Mesothelial cell of epicardium (in vitro differentiated cells): ENCODE measurements at regions not wholly inside any gene's neighbourhood (a gene's known extent, or its start where the extent isn't known, plus 50 kb on each side); places are given as distances from the start of the nearest gene placed in this dataset.
A peak's percentile ranks its signal among the peaks of the same experiment; 100 is the strongest.
"Not testable (repeated sequence)": the region's sequence is repeated elsewhere in the genome, so short reads cannot be mapped to it uniquely, and the experiment has no call there.

Experiments
- DNase-seq, 2 experiments: peaks; one replicate each; pipeline ENCODE4 v3.0.0; 2021; ENCODE audit warnings: low spot score in 2 of 2; ENCODE audit not compliant: unreplicated experiment in 2 of 2
- H3K27ac Mint-ChIP-seq: 2 replicates; pipeline ENCODE4 v1.8.0; 2021; ENCODE audit warnings: mixed read lengths
- H3K27me3 Mint-ChIP-seq: 2 replicates; pipeline ENCODE4 v1.8.0; 2021; ENCODE audit warnings: low read depth, mixed read lengths
- H3K36me3 Mint-ChIP-seq: 2 replicates; pipeline ENCODE4 v1.8.0; 2021; ENCODE audit warnings: mixed read lengths
- H3K4me1 Mint-ChIP-seq: 2 replicates; pipeline ENCODE4 v1.8.0; 2021; ENCODE audit warnings: mixed read lengths
- H3K4me3 Mint-ChIP-seq: 2 replicates; pipeline ENCODE4 v1.8.0; 2021; ENCODE audit warnings: mild to moderate bottlenecking, moderate library complexity, mixed read lengths
- H3K9me3 Mint-ChIP-seq: 2 replicates; pipeline ENCODE4 v1.8.0; 2021; ENCODE audit warnings: mixed read lengths
- TF ChIP-seq, protein P1 (sequence below): fragments of 200-600 bp; sonication (generic); IDR thresholded peaks from one replicate; pipeline ENCODE4 v1.5.0; 2021; ENCODE audit warnings: antibody characterized with exemption; ENCODE audit not compliant: unreplicated experiment

DNA sequence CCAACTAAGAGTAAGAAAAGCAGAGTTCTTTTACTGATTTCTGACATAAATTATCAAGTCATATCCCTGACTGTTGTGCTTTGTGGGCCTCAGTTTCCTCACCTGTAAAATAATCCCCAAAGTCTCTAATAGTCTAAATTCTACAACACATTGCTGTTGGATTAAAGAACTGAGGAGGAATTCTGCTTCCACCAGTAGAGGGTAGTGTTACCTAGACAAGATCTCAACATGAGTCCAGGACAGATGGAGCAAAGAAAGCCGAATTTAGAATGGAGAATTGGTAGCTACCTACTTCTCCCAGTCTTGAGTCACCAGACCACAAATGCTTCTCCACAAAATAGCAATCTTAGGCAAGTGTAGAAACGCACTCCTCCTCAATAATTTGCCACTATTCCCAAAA, 462.5 kb upstream of the FSHR start:
- TF ChIP-seq, protein P1, sequence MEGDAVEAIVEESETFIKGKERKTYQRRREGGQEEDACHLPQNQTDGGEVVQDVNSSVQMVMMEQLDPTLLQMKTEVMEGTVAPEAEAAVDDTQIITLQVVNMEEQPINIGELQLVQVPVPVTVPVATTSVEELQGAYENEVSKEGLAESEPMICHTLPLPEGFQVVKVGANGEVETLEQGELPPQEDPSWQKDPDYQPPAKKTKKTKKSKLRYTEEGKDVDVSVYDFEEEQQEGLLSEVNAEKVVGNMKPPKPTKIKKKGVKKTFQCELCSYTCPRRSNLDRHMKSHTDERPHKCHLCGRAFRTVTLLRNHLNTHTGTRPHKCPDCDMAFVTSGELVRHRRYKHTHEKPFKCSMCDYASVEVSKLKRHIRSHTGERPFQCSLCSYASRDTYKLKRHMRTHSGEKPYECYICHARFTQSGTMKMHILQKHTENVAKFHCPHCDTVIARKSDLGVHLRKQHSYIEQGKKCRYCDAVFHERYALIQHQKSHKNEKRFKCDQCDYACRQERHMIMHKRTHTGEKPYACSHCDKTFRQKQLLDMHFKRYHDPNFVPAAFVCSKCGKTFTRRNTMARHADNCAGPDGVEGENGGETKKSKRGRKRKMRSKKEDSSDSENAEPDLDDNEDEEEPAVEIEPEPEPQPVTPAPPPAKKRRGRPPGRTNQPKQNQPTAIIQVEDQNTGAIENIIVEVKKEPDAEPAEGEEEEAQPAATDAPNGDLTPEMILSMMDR, result peak; percentile 40
- H3K4me3 Mint-ChIP-seq, result no peak overlapping the region
- H3K36me3 Mint-ChIP-seq, result peaks cover 4% of the 10 kb centered on the region
- H3K9me3 Mint-ChIP-seq, result peaks cover 5% of the 10 kb centered on the region
- DNase-seq, result no peak
- no peak overlapping the region for H3K27ac Mint-ChIP-seq
- no peaks in the 10 kb centered on the region for H3K27me3 Mint-ChIP-seq
- peaks cover 30% of the 10 kb centered on the region for H3K4me1 Mint-ChIP-seq

DNA sequence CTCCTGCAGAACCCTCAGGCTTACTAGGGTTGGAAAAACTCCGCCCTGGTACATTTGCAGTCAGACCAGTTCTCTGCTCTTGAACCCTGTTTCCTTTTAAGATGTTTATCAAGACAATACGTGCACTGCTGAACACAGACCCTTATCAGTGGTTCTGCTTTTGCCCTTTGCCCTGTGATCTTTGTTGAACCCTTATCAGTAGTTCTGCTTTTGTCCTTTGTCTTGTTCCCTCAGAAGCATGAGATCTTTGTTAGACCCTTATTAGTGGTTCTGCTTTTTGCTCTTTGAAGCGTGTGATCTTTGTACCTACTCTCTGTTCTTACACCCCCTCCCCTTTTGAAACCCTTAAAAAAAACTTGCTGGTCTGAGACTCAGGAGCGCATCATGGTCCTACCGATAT, 457.5 kb upstream of the FSHR start:
- not testable (repeated sequence) for H3K4me1 Mint-ChIP-seq, H3K4me3 Mint-ChIP-seq, H3K27ac Mint-ChIP-seq, DNase-seq, H3K27me3 Mint-ChIP-seq, H3K36me3 Mint-ChIP-seq
- peaks cover 14% of the 10 kb centered on the region for H3K9me3 Mint-ChIP-seq

DNA sequence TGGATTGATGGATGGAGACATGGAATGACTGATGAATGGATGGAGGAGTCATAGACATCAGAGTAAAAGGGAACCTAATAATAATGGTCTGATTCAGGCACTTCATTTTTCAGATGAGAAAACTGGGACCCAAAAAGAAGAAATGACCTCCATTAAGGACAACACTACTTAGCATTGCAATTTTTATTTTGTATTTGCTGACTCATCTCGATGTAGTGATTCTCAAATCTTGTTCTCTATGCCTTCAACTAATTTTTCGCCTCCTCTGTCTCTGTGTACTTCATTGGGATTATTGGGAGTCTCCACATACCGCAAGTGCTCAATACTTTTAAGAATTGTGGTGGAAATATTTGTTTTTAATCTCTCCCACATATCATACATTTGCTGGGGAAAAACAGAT, 446.2 kb upstream of the FSHR start:
- no peak overlapping the region for H3K4me3 Mint-ChIP-seq
- H3K36me3 Mint-ChIP-seq, result no peaks in the 10 kb centered on the region
- H3K4me1 Mint-ChIP-seq, result peaks cover 11% of the 10 kb centered on the region
- no peak overlapping the region for H3K27ac Mint-ChIP-seq
- H3K27me3 Mint-ChIP-seq, result no peaks in the 10 kb centered on the region
- DNase-seq, result no peak
- TF ChIP-seq, protein P1, result no peak
- no peaks in the 10 kb centered on the region for H3K9me3 Mint-ChIP-seq

DNA sequence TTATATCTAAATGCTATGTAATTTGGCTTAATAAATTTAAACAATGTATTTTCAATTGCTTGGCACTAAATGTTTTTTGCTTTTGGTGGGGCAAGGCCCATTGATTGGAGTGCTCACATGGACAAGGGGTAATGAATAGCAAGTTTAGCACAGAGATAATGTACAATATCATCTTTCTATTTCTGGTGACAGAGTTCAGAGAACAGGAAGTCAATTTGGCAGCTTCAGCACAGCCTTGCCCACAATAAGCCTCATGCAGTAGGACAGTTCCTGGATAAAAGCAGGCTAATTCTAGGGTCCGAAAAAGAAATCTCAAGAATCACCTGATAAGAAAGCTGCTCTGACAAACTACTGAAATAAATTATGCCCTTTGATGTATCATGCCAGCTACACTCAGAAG, 443.9 kb upstream of the FSHR start:
- no peak overlapping the region for H3K4me3 Mint-ChIP-seq

DNA sequence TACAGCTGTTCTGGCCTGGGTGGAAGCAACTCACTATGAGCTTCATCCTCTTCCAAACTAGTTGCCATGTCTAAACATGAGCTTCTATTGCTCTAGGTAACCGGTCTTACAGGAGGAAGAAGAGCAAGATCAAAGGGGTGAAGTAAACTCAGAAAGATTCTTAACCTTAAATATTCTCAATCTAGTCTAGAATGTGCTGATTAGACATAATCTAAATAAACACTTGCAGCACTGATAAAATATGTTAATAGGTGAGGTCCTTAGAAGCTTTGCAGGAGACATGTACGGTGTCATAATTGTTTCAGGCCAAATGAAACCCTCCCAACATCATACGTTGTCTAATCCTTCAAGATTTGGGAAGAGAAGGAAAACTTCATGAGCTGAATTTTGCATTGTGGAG, 431.6 kb upstream of the FSHR start:
- no peak overlapping the region for H3K4me3 Mint-ChIP-seq
- no peaks in the 10 kb centered on the region for H3K27me3 Mint-ChIP-seq
- TF ChIP-seq, protein P1, result no peak
- peaks cover 25% of the 10 kb centered on the region for H3K4me1 Mint-ChIP-seq
- H3K36me3 Mint-ChIP-seq, result no peaks in the 10 kb centered on the region
- peaks cover 11% of the 10 kb centered on the region for H3K9me3 Mint-ChIP-seq
- no peak for DNase-seq
- no peak overlapping the region for H3K27ac Mint-ChIP-seq

More for the DNA sequence above, 443.9 kb upstream of the FSHR start:
- H3K27me3 Mint-ChIP-seq, result no peaks in the 10 kb centered on the region
- peaks cover 5% of the 10 kb centered on the region for H3K36me3 Mint-ChIP-seq
- DNase-seq, result no peak
- H3K9me3 Mint-ChIP-seq, result peaks cover 18% of the 10 kb centered on the region
- TF ChIP-seq, protein P1, result no peak
- H3K4me1 Mint-ChIP-seq, result peaks cover 11% of the 10 kb centered on the region
- H3K27ac Mint-ChIP-seq, result no peak overlapping the region

DNA sequence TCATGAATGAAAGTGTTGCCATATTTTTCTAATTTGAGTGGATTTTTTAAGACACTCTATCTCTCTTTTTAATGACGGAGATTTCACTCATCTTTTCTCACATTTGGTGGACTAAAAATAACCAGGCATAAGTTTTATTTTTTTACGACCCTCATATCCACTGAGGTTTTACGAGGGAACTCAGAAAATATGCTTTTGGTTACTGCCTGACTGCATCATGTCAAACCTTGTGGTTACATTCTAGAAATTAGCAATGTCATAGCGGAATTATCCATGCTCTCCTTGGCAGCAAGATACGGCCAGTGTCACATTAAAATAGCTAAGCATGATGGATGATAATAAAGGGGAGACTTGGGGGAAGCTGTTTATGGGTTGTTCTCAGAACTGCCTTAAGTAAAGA, 428.6 kb upstream of the FSHR start:
- H3K27me3 Mint-ChIP-seq, result no peaks in the 10 kb centered on the region
- peaks cover 4% of the 10 kb centered on the region for H3K9me3 Mint-ChIP-seq

More for the DNA sequence above, 428.6 kb upstream of the FSHR start:
- H3K4me3 Mint-ChIP-seq, result peak overlapping the region; percentile 28
- H3K4me1 Mint-ChIP-seq, result peaks cover 25% of the 10 kb centered on the region
- DNase-seq, result no peak
- peak overlapping the region; percentile 48 for H3K27ac Mint-ChIP-seq
- TF ChIP-seq, protein P1, result no peak
- H3K36me3 Mint-ChIP-seq, result no peaks in the 10 kb centered on the region
